SH-SY5Y (cell line): ENCODE measurements at regions not wholly inside any gene's neighbourhood (a gene's known extent, or its start where the extent isn't known, plus 50 kb on each side); places are given as distances from the start of the nearest gene placed in this dataset.

Experiments used
- GATA2 ChIP-seq: IDR thresholded peaks from 2 replicates; pipeline ENCODE4 v1.6.1; 2011; ENCODE audit warnings: mild to moderate bottlenecking, low read depth, low read length
- GATA3 ChIP-seq: IDR thresholded peaks from 2 replicates; pipeline ENCODE4 v1.6.1; 2011; ENCODE audit warnings: low read depth, mild to moderate bottlenecking, low read length, moderate library complexity

GRCh38 chr16:48881272-48881671 lies 271.3 kb upstream of the N4BP1 start:
- no peak for TF ChIP-seq GATA3
- no peak for TF ChIP-seq GATA2
